ENCODE measurements at regions not wholly inside any gene's neighbourhood (a gene's known extent, or its start where the extent isn't known, plus 50 kb on each side); places are given as distances from the start of the nearest gene placed in this dataset.

DNA sequence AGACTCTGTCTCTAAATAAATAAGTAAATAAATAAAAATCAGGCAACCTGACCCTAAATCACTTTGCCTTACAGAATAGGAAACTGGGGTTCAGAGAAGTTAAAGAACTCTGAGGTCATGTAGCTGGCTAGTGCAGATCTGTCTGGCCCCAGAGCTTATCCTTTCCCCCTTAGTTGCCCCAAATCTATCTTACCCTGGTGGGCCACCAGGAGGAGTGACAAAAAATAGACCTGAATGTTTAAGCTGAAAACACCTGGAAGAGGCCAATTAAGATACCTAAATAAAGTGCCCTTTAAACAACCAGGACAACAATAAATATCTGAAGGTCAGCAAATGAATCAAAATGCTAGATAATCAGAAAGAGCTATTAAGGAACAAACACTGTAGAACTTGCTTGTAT is 59.7 kb downstream of the TEX35 start:
- Histone ChIP-seq H3K18ac (ENCODE audit: low read length) (no peak overlapping the region), H4K8ac (ENCODE audit: low read depth, low read length) (no peak overlapping the region), H3K79me2 (ENCODE audit: control insufficient read depth, insufficient read depth, low read length, poor library complexity) (no peaks in the 10 kb centered on the region), H2BK12ac (ENCODE audit: low read length) (no peak overlapping the region), H2BK5ac (ENCODE audit: low read depth, low read length, poor library complexity) (no peak overlapping the region), H3K14ac (ENCODE audit: low read length) (no peak overlapping the region), H4K91ac (ENCODE audit: low read depth, low read length) (no peak overlapping the region), H2BK120ac (ENCODE audit: insufficient read depth, low read length, poor library complexity) (no peak overlapping the region), H3K9me3 (ENCODE audit: insufficient read depth, low read depth, low read length) (no peaks in the 10 kb centered on the region), H3K9ac (ENCODE audit: low read length) (no peak overlapping the region), H3K4me1 (ENCODE audit: control insufficient read depth in 1 of 2, insufficient read depth in 2 of 2, low read length in 2 of 2) (no peaks in the 10 kb centered on the region), H3K27ac (ENCODE audit: low read depth, low read length) (no peak overlapping the region), H2AK5ac (ENCODE audit: low read length) (no peak overlapping the region), H2AFZ (ENCODE audit: insufficient read depth, low read length, poor library complexity) (no peak overlapping the region), H3K4me2 (ENCODE audit: low read length) (no peak overlapping the region), H3K27me3 (ENCODE audit: insufficient read depth, low read length) (no peaks in the 10 kb centered on the region), H3K4ac (ENCODE audit: low read depth, low read length) (no peak overlapping the region), H3K36me3 (ENCODE audit: control insufficient read depth in 1 of 2, insufficient read depth in 2 of 2, low read length in 2 of 2) (no peaks in the 10 kb centered on the region), H3K23ac (ENCODE audit: low read length) (no peak overlapping the region), H4K12ac (ENCODE audit: low read depth, low read length) (no peak overlapping the region), H3K4me3 (ENCODE audit: low read depth, low read length) (no peak overlapping the region), H3K79me1 (ENCODE audit: low read length) (no peaks in the 10 kb centered on the region)
- DNase-seq, result no peak

GRCh38 chr1:178573330-178573729 is 60.4 kb downstream of the TEX35 start:
- Histone ChIP-seq H2BK5ac (ENCODE audit: low read depth, low read length, poor library complexity) (no peak overlapping the region), H3K14ac (ENCODE audit: low read length) (no peak overlapping the region), H3K4me2 (ENCODE audit: low read length) (no peak overlapping the region)

DNA sequence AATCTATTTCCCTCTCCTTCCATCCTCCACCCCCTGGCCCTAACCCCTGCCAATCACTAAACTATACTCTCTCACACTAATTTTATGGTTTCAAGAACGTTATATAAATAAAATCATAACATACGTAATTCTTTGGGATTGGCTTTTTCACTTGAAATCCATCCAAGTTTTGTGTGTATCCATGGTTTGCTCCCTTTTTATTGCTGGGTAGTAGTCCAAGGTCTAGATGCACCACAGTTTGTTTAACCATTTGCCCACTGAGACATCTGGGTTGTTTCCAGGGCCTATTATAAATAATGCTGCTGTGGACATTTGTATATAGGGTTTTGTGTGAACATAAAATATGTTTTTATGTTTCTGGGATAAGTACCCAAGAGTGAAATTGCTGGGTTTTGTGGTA is 61.4 kb downstream of the TEX35 start:
- 100% methylated on average over 2 of the region's 2 CpGs for WGBS (ENCODE audit: extremely low coverage, insufficient coverage, insufficient read length)

More at GRCh38 chr1:178573330-178573729, 60.4 kb downstream of the TEX35 start:
- Histone ChIP-seq H3K4ac (ENCODE audit: low read depth, low read length) (no peak overlapping the region), H3K9me3 (ENCODE audit: insufficient read depth, low read depth, low read length) (no peaks in the 10 kb centered on the region), H3K18ac (ENCODE audit: low read length) (no peak overlapping the region), H3K79me2 (ENCODE audit: control insufficient read depth, insufficient read depth, low read length, poor library complexity) (no peaks in the 10 kb centered on the region), H3K4me3 (ENCODE audit: low read depth, low read length) (no peak overlapping the region), H3K23ac (ENCODE audit: low read length) (no peak overlapping the region), H2BK12ac (ENCODE audit: low read length) (no peak overlapping the region), H2AFZ (ENCODE audit: insufficient read depth, low read length, poor library complexity) (no peak overlapping the region), H3K27ac (ENCODE audit: low read depth, low read length) (no peak overlapping the region), H3K27me3 (ENCODE audit: insufficient read depth, low read length) (no peaks in the 10 kb centered on the region), H3K36me3 (ENCODE audit: control insufficient read depth in 1 of 2, insufficient read depth in 2 of 2, low read length in 2 of 2) (no peaks in the 10 kb centered on the region), H3K79me1 (ENCODE audit: low read length) (no peaks in the 10 kb centered on the region), H2BK120ac (ENCODE audit: insufficient read depth, low read length, poor library complexity) (no peak overlapping the region), H4K91ac (ENCODE audit: low read depth, low read length) (no peak overlapping the region), H3K9ac (ENCODE audit: low read length) (no peak overlapping the region), H4K12ac (ENCODE audit: low read depth, low read length) (no peak overlapping the region), H2AK5ac (ENCODE audit: low read length) (no peak overlapping the region), H3K4me1 (ENCODE audit: control insufficient read depth in 1 of 2, insufficient read depth in 2 of 2, low read length in 2 of 2) (no peaks in the 10 kb centered on the region), H4K8ac (ENCODE audit: low read depth, low read length) (no peak overlapping the region)
- no CpG with 5 or more reads among the region's 3 CpGs for WGBS (ENCODE audit: extremely low coverage, insufficient coverage, insufficient read length)
- no peak for DNase-seq

DNA sequence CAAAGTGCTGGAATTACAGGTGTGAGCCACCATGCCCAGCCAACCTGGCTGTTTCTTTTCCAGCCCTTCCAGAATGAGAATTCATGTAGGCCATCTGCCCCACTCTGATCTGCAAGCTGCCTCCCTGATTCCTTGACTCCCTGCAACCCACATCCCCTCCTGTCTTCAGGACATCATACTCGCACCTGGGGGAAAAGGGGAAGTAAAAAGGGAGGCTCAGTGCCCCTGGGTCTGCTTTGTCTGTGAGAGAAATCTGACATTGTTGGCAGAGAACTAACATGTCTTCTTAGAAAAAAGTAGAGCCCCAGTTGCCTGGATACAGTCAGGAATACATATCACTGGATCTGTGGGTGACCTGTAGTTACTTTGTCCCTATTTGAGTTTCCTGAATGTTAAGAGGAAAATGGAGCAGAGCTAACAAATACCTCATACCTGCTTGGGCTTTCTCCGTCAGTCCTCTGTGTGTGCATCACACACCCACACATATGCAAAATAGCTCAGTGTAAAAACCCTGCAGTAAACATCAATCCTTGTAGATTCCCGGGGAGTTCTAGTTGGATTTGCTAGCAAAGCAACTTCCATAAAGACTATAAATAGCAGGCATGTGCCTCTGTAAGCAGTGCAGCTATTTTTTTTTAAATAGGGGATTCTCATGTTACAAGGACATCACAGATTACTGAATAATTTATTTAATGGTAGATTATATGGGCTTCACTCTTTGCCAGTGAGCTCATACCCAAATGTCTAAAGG is 62.9 kb downstream of the TEX35 start:
- H3K4ac ChIP-seq (ENCODE audit: low read depth, low read length), result no peak overlapping the region
- H4K8ac ChIP-seq (ENCODE audit: low read depth, low read length), result no peak overlapping the region
- H3K36me3 ChIP-seq (ENCODE audit: control insufficient read depth in 1 of 2, insufficient read depth in 2 of 2, low read length in 2 of 2), result no peaks in the 10 kb centered on the region
- no peak overlapping the region for H2AK5ac ChIP-seq (ENCODE audit: low read length)
- no peak overlapping the region for H2AFZ ChIP-seq (ENCODE audit: insufficient read depth, low read length, poor library complexity)
- no CpG with 5 or more reads among the region's 3 CpGs for WGBS (ENCODE audit: extremely low coverage, insufficient coverage, insufficient read length)
- H3K23ac ChIP-seq (ENCODE audit: low read length), result no peak overlapping the region
- H3K14ac ChIP-seq (ENCODE audit: low read length), result no peak overlapping the region
- H3K27me3 ChIP-seq (ENCODE audit: insufficient read depth, low read length), result no peaks in the 10 kb centered on the region
- no peak overlapping the region for H2BK120ac ChIP-seq (ENCODE audit: insufficient read depth, low read length, poor library complexity)
- H3K18ac ChIP-seq (ENCODE audit: low read length), result no peak overlapping the region
- H4K91ac ChIP-seq (ENCODE audit: low read depth, low read length), result no peak overlapping the region
- no peak overlapping the region for H3K4me2 ChIP-seq (ENCODE audit: low read length)
- DNase-seq, result no peak
- no peak overlapping the region for H2BK12ac ChIP-seq (ENCODE audit: low read length)
- H3K9ac ChIP-seq (ENCODE audit: low read length), result no peak overlapping the region
- H3K27ac ChIP-seq (ENCODE audit: low read depth, low read length), result no peak overlapping the region
- no peak overlapping the region for H2BK5ac ChIP-seq (ENCODE audit: low read depth, low read length, poor library complexity)
- no peaks in the 10 kb centered on the region for H3K4me1 ChIP-seq (ENCODE audit: control insufficient read depth in 1 of 2, insufficient read depth in 2 of 2, low read length in 2 of 2)
- H3K79me1 ChIP-seq (ENCODE audit: low read length), result no peaks in the 10 kb centered on the region
- H4K12ac ChIP-seq (ENCODE audit: low read depth, low read length), result no peak overlapping the region
- no peak overlapping the region for H3K4me3 ChIP-seq (ENCODE audit: low read depth, low read length)
- H3K79me2 ChIP-seq (ENCODE audit: control insufficient read depth, insufficient read depth, low read length, poor library complexity), result no peaks in the 10 kb centered on the region
- no peaks in the 10 kb centered on the region for H3K9me3 ChIP-seq (ENCODE audit: insufficient read depth, low read depth, low read length)

More for the DNA sequence above, 61.4 kb downstream of the TEX35 start:
- no peaks in the 10 kb centered on the region for H3K79me2 ChIP-seq (ENCODE audit: control insufficient read depth, insufficient read depth, low read length, poor library complexity)
- no peak overlapping the region for H2BK12ac ChIP-seq (ENCODE audit: low read length)
- H3K4me2 ChIP-seq (ENCODE audit: low read length), result no peak overlapping the region
- H2BK120ac ChIP-seq (ENCODE audit: insufficient read depth, low read length, poor library complexity), result no peak overlapping the region
- H3K36me3 ChIP-seq (ENCODE audit: control insufficient read depth in 1 of 2, insufficient read depth in 2 of 2, low read length in 2 of 2), result no peaks in the 10 kb centered on the region
- no peak overlapping the region for H3K27ac ChIP-seq (ENCODE audit: low read depth, low read length)
- no peak overlapping the region for H2AK5ac ChIP-seq (ENCODE audit: low read length)
- H3K4me3 ChIP-seq (ENCODE audit: low read depth, low read length), result no peak overlapping the region
- no peaks in the 10 kb centered on the region for H3K4me1 ChIP-seq (ENCODE audit: control insufficient read depth in 1 of 2, insufficient read depth in 2 of 2, low read length in 2 of 2)
- H3K23ac ChIP-seq (ENCODE audit: low read length), result no peak overlapping the region
- H2AFZ ChIP-seq (ENCODE audit: insufficient read depth, low read length, poor library complexity), result no peak overlapping the region
- no peak overlapping the region for H3K18ac ChIP-seq (ENCODE audit: low read length)
- H3K9me3 ChIP-seq (ENCODE audit: insufficient read depth, low read depth, low read length), result no peaks in the 10 kb centered on the region
- no peak overlapping the region for H3K14ac ChIP-seq (ENCODE audit: low read length)
- H3K9ac ChIP-seq (ENCODE audit: low read length), result no peak overlapping the region
- H4K91ac ChIP-seq (ENCODE audit: low read depth, low read length), result no peak overlapping the region
- H3K79me1 ChIP-seq (ENCODE audit: low read length), result no peaks in the 10 kb centered on the region
- no peaks in the 10 kb centered on the region for H3K27me3 ChIP-seq (ENCODE audit: insufficient read depth, low read length)
- DNase-seq, result no peak
- H2BK5ac ChIP-seq (ENCODE audit: low read depth, low read length, poor library complexity), result no peak overlapping the region
- no peak overlapping the region for H4K8ac ChIP-seq (ENCODE audit: low read depth, low read length)
- no peak overlapping the region for H3K4ac ChIP-seq (ENCODE audit: low read depth, low read length)
- no peak overlapping the region for H4K12ac ChIP-seq (ENCODE audit: low read depth, low read length)
